HepG2 (cell line): ENCODE measurements at regions not wholly inside any gene's neighbourhood (a gene's known extent, or its start where the extent isn't known, plus 50 kb on each side); places are given as distances from the start of the nearest gene placed in this dataset.

Experiments
- ETV5 ChIP-seq: IDR thresholded peaks from 2 replicates; pipeline ENCODE4 v1.6.1; 2018; ENCODE audit warnings: missing biosample characterization, missing genetic modification reagents, inconsistent platforms, borderline replicate concordance
- FOXC1 ChIP-seq: sonication (generic); formaldehyde crosslinking; IDR thresholded peaks from 2 replicates; pipeline ENCODE4 v1.8.0; 2022; ENCODE audit warnings: mild to moderate bottlenecking, missing genetic modification reagents, borderline replicate concordance
- HNF4G ChIP-seq, 2 experiments: sonication (generic) in 1 of 2; formaldehyde crosslinking in 1 of 2; IDR thresholded peaks; 2 replicates each; pipeline versions ENCODE4 v1.4.0 to v1.6.1; 2011 to 2020; ENCODE audit warnings: borderline replicate concordance in 2 of 2, low read depth in 2 of 2, mild to moderate bottlenecking in 2 of 2, low read length in 1 of 2, missing genetic modification reagents in 1 of 2, moderate library complexity in 1 of 2
- HOXA7 ChIP-seq: sonication (generic); formaldehyde crosslinking; IDR thresholded peaks from 2 replicates; pipeline ENCODE4 v1.8.1; 2022; ENCODE audit warnings: mild to moderate bottlenecking, missing genetic modification reagents, moderate library complexity
- PRDM10 ChIP-seq: sonication (generic); formaldehyde crosslinking; IDR thresholded peaks from 2 replicates; pipeline ENCODE4 v1.4.0; 2020; ENCODE audit warnings: low read depth, missing genetic modification reagents
- RARA ChIP-seq: IDR thresholded peaks from 2 replicates; pipeline ENCODE4 v1.6.1; 2016; ENCODE audit warnings: missing genetic modification reagents, missing compliant biosample characterization
- RFX3 ChIP-seq: IDR thresholded peaks from 2 replicates; pipeline ENCODE4 v1.6.1; 2016; ENCODE audit warnings: missing biosample characterization, missing genetic modification reagents
- TEF ChIP-seq: sonication (generic); formaldehyde crosslinking; IDR thresholded peaks from 2 replicates; pipeline ENCODE4 v1.5.0; 2020; ENCODE audit warnings: missing genetic modification reagents
- TFAP4 ChIP-seq: sonication (generic); IDR thresholded peaks from 2 replicates; pipeline ENCODE4 v1.6.1; 2016; ENCODE audit warnings: low read depth, borderline replicate concordance
- ZGPAT ChIP-seq: IDR thresholded peaks from 2 replicates; pipeline ENCODE4 v1.6.1; 2016; ENCODE audit warnings: mild to moderate bottlenecking
- ZNF20 ChIP-seq: sonication (generic); formaldehyde crosslinking; IDR thresholded peaks from 2 replicates; pipeline ENCODE4 v1.4.0; 2020; ENCODE audit warnings: mild to moderate bottlenecking, moderate library complexity, missing genetic modification reagents
- ZNF318 ChIP-seq: sonication (generic); formaldehyde crosslinking; IDR thresholded peaks from 2 replicates; pipeline ENCODE4 v1.4.0; 2020; ENCODE audit warnings: mild to moderate bottlenecking, missing genetic modification reagents
- ZNF382 ChIP-seq: sonication (generic); formaldehyde crosslinking; IDR thresholded peaks from 2 replicates; pipeline ENCODE4 v1.5.0; 2020; ENCODE audit warnings: missing genetic modification reagents, mild to moderate bottlenecking, borderline replicate concordance

GRCh38 chr9:117487555-117488175 lies 72.8 kb upstream of the ASTN2 start (continued):
- TF ChIP-seq PRDM10 (CRISPR knock-in tag) (0 out of 2 replicates have a peak, but pooled peaks have one; percentile 27), HOXA7 (no peak), ETV5 (CRISPR knock-in tag) (peak; percentile 55), TEF (CRISPR knock-in tag) (0 out of 2 replicates have a peak, but pooled peaks have one; percentile 50), HNF4G (IDR thresholded peaks at IDR 0.05; ENCODE audit: borderline replicate concordance, low read depth, low read length) (no peak), HNF4G (CRISPR knock-in tag; IDR thresholded peaks at IDR 0.05; ENCODE audit: borderline replicate concordance, low read depth) (peak; percentile 73), RARA (CRISPR knock-in tag) (no peak), ZNF318 (CRISPR knock-in tag) (0 out of 2 replicates have a peak, but pooled peaks have one; percentile 46), ZNF20 (CRISPR knock-in tag) (no peak), TFAP4 (0 out of 2 replicates have a peak, but pooled peaks have one; percentile 46), ZNF382 (CRISPR knock-in tag) (no peak), FOXC1 (peak; percentile 70; the same call in 1 of the 2 replicates), RFX3 (CRISPR knock-in tag) (no peak), ZGPAT (peak; percentile 77)
